Kasumi-1 (cell line): ENCODE measurements at regions not wholly inside any gene's neighbourhood (a gene's known extent, or its start where the extent isn't known, plus 50 kb on each side); places are given as distances from the start of the nearest gene placed in this dataset.
"Not testable (repeated sequence)": the region's sequence is repeated elsewhere in the genome, so short reads cannot be mapped to it uniquely, and the experiment has no call there.

Source experiments
- DNase-seq, 2 experiments: peaks; one replicate each; lab custom pipeline; 2025; lab: John Stamatoyannopoulos, UW

DNA sequence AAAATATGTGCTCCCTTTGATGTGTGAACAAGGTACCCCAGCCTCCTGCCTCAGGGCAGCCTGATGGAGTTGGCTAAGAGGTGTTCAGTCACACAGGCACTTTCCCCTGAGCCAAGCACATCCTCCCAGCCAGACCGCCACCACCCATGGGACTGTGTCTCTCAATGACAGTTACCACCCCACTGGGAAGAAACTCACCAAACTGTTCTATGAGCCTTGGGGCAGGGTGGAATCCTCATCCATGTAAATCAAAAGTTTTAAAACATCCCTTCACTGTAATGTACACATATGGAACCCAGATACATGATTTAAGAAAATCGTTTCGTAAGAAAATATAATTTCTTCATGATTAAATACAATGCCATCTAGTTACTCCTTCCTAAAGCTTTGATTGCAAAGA lies 138.4 kb upstream of the LSM14A start:
- DNase-seq = no peak

DNA sequence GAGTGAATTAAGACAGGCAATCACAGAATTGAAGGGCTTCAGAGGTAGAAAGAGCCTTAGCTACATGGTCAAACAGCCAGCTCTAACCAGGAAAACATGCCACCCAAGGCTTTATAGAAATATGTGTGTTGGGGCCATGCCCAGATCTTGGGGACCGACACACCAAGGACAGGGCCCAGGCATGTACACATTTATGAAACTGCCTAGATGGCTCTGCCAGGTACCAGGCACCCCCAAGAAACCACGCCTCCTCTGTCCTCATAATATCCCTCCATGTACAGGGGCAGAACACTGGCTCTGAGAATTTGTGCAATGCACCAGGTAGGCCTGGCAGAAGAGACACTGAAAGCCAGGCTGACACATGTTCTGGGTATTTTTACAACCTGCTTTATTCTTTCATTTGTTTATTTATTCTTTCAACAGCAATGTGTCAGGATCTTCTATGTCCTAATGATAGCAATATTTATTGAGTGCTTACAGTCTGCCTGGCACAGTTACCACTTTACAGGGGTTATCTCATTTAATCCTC lies 137.9 kb upstream of the LSM14A start:
- no peak for DNase-seq

DNA sequence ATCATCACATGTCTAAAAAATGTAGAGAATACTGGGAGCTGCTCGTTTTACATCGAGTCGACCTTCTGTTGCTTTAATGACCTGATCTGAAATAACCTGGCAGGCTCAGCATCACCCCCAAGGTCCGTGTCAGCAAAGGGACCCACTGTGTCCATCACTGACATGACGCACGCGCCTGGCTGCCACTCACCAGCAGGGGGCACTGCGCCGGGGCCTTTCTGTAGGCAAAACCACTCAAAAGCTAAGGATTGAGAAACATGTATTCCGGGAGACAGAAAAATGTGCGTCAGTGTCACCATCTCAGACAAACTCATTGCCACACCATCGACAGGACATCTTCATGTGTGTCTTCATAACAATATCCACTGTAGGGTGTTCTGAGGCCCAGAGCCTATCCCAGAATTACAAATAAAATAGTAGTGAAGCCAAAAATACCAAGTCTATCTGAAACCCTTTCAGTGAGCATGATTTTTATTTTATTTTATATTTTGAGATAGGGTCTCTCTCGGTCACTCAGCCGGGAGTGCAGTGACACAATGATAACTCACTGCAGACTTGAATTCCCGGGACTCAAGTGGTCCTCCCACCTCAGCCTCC lies 130.3 kb upstream of the LSM14A start:
- peak; percentile 35 to 51 for DNase-seq

DNA sequence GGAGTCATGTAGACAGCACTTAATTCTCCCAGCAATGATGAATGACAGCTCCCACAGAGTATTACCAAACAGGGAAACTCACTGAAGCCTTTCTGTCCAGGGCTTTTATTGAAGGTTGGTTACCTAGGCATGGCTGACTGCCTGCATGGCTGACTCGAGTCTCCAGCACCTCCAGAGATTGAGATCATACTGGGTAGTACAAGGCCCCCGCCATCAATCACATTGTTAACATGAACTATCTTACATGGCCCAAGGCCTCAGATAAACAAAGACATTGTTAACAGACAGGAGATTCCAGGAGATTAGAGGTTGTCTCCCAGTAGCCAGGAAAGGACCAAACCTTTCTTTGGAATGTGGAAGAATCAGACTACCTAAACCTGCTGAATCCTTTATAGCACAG lies 128.3 kb upstream of the LSM14A start:
- DNase-seq = no peak

DNA sequence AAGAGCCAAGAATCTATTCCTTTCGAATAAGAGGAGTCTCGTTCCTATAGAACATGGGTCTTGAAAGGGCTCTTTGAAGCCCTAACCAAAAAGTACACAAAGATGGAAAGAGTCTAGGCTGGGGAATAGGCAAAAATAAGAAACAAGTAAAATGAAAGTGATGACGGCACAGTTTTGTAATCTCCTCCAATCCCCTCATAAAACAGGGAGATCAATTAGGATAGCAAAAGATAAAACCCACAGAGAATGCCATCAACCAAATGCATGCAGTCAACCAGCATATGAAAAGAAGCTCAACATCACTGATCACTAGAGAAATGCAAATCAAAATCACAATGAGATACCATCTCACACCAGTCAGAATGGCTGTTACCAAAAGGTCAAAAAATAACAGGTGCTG lies 122.4 kb upstream of the LSM14A start:
- no peak for DNase-seq

DNA sequence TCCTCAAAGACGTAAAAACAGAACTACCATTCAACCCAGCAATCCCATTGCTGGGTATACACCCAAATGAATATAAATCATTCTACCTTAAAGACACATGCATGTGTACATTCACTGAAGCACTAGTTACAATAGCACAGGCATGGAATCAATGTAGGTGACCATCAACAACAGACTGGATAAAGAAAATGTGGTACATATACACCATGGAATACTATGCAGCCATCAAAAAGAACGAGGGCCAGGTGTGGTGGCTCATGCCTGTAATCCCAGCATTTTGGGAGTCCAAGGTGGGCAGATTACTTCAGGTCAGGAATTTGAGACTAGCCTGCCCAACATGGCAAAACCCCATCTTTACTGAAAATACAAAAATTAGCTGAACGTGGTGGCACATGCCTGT lies 121.9 kb upstream of the LSM14A start:
- DNase-seq = not testable (repeated sequence)

DNA sequence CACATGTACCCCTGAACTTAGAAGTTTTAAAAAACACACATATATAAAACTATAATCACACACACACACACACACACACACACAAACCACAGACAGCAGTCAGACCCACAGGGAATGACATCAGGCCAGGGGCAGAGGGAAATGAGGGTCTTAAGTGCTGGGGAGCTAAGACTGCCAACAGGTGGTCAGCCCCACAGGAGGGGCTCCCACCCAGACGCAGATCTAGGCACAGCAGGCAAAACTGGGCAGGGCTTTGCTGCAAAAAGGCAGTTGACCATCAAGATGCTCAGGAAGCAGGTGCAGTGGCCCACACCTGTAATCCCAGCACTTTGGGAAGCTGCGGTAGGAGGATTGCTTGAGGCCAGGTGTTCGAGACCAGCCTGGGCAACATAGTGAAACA lies 121.0 kb upstream of the LSM14A start:
- no peak for DNase-seq

DNA sequence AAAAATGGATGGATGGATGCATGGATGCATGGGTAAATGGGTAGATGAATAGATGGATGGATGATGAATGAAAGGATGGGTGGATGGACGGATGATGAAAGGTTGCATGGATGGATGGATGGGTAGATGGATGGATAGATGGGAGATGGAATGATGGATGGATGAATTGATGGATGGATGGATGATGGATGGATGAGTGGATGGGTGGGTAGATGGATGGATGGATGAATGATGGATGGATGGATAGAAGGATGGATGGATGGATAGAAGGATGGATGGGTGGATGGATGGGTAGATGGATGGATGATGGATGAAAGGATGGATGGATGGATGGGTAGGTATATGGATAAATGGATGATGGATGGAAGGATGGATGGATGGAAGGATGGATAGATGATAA lies 115.1 kb upstream of the LSM14A start:
- DNase-seq = no peak

DNA sequence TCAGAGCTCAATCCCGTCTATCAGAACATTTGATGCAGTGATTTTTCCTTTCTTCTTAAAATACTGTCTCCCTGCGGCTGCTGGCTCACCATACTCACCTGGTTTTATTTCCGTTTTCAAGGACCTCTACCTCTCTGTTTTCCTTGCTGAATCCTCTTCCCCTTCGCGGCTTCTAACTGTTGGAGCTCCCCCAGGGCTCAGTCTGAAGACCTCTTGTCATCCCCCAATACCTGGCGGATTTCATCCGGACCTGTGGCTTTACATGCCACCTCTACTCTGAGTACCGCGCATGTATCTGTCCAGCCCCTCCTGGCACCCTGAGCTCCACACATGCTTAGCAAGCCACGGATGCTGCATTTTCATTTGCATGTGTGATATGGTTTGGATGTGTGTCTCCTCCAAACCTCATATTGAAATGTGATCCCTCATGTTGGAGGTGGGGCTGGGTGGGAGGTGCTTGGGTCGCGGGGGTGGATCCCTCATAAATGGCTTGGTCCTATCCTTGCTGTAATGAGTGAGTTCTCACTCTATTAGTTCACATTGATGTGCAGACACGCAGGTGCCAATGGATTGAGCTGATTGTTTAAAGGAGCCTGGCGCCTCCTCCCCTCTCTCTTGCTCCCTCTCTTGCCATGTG lies 106.2 kb upstream of the LSM14A start:
- no peak for DNase-seq

DNA sequence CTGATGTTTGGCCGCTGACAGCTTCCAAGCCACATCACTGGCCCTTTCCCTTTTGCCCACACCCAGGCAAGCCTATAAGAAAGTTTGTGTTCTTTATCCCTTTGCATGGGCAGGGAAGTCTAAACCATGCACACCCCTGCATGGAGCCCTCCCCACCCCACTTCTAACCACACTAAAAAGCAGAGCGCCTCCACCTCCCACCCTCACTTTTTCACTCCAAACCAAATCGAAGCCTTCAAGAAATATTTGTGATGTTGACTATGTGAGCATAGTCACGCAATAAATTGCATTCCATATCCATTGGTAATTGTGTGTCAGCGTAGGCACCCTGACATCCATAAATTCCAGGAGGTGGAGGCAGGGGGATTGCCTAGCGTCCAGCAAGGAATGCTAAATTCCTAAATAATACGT lies 104.4 kb upstream of the LSM14A start:
- DNase-seq = no peak

DNA sequence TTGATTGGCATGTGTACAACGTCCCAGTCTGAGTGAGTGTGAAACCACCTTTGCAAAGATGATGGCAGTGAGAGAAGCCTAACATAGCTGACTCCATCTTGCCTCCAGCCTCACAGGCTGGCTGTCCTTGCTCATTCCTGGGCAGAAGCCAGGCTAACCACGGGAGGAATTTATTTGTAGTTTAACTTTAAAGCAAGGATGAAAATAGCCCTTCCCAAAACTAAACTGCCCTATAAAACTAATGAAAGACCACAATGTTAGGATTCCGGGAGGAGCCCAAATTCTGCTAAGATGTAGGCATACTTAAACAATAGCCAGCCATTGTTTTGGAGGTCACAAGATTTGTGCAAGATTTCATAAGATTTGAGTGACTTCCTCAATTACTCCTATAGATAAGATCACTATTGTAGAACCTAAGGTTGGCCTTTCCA lies 96.6 kb upstream of the LSM14A start:
- no peak for DNase-seq

DNA sequence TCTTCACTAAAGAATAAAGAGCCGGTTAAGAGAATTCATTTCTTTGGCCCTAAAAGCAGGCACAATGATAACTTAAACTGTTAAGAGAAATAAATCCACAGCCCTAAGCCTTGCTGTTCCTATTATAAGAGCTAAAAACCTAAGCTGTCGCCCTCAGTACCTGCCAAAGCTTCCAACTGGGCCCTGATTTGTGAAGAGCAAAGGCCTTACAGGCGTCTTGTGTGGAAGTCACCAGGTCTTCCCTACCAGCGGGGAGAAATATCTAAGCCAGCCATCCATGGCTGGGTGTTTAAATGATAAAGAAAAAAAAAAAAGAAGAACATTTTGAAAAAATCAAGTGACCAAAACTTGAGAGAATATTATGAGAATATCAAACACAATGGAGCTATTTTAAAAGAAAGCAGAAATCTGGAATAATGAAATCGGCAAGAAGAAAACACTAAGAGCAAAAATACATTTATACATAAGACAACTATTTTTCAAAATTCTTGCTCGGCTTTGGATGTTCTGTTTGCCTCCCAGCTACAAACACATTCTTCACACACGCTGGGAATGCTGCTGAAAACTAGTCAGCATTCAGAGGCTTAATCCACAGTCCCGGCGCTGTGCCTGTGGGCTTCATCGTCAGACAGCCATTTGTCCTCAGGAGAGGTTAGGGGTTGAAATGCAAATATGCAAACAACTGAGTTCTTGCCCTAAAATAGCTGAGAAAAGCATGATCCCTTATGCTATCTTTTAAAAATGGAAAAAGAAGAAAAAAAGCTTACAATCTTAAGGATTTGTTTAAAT lies 89.8 kb upstream of the LSM14A start:
- no peak for DNase-seq

DNA sequence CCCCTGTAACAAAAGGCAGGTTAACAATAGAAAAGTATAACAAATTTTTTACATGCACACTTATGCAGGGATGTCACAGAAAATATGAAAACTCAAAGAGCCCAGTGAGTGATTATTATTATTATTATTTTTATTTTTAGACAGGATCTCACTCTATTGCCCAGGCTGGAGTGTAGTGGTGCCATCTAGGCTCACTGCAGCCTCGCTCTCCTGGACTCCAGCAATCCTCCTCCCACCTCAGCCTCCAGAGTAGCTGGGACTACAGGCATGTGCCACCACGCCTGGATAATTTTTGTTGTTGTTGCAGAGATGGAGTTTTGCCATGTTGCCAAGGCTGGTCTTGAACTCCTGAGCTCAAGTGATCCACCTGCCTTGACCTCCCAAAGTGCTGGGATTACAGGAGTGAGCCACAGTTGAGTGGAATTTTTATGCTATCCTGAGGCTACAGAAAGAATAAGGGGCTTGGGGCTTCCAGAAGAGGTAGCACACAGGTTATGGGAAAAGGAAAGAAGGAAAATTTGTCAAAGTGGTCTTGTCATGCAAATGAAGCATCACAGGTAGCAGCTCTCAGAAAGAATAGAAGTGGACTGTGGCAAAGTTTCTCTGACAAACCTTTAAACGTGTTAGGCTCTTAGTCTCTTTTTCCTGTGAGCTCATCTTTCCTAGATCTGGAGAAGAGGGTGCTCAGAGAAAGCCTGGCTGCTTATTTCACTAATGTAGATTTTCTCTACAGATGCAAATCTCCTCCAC lies 87.7 kb upstream of the LSM14A start:
- DNase-seq = no peak

DNA sequence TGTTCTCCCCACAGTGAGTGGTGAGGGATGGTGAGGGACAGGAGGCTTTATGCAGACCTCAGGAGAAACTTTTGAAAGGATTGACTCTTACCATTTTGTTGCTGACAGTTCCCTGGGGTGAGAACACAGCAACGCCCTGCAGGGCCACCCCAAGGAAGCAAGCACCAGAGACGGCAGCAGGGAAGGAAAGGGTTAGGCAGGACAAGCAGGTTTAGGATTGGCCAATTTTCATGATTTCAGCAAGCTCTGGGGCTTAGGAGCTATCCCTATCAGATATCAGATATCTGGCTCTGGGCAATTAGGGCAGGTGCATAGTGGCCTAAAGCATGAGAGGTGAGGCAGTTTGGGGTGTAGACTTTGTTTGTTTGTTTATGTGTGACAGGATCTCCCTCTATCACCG lies 87.0 kb upstream of the LSM14A start:
- no peak for DNase-seq

DNA sequence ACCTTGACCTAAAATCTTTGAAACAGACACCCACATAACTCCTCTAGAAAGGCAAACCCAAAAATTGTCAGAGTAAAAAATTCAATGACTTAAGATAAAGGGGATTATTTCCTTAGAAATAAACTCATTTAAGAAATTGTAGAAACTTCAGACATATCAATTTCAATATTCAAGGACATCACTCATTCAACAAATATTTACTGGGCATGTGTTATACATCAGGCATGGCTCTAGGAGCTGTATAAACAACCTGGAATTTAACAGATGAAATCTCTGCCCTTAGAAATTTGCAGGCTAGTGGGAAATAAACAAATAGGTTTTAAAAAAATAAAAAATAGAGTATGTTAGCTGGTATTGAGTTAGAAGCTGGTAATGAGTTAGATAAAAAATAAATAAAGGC lies 84.0 kb upstream of the LSM14A start:
- DNase-seq = no peak

DNA sequence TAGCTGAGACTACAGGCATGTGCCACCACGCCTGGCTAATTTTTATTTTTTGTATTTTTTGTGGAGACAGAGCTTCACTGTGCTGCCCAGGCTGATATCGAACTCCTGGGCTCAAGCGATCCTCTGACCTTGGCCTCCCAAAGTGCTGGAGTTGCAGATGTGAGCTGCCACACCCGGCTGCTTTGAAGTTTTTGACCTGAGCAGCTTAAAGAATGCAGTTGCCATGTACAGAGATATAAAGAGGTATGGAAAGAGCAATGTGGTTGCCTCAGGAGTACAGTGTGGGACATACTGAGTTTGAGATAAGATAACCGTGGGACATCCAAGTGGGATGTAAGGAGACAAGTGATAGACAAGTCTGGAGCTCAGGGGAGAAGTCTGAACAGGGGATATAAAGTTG lies 82.7 kb upstream of the LSM14A start:
- DNase-seq = no peak

DNA sequence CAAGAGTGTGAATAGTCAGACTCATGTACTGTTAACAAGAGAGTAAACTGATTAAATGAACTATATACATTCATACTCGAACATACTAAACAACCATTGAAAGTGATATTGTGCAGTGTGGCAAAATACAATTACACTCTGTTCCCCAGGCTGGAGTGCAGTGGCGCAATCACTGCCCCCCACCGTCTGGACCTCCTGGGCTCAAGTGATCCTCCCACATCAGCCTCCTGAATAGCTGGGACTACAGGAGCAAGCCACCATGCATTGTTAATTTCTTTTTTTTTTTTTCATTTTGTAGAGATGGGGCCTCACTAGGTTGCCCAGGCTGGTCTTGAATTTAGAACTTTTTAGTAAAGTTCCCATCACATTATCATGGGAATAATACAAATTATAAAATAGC lies 77.3 kb upstream of the LSM14A start:
- no peak for DNase-seq

DNA sequence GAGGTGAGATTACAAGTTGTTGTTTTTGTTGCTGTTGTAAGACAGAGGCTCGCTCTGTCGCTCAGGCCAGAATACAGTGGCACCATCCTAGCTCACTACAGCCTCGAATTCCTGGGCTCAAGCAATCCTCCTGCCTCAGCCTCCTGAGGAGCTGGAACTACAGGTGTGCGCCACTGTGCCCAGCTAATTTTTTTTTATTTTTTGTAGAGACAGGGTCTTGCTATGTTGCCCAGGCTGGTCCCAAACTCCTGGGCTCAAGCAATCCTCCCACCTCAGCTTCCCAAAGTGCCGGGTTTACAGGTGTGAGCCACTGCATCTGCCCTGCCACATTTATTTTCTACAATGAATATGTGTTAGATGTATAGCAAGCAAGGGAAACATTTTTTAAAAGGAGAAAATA lies 76.9 kb upstream of the LSM14A start:
- not testable (repeated sequence) for DNase-seq

DNA sequence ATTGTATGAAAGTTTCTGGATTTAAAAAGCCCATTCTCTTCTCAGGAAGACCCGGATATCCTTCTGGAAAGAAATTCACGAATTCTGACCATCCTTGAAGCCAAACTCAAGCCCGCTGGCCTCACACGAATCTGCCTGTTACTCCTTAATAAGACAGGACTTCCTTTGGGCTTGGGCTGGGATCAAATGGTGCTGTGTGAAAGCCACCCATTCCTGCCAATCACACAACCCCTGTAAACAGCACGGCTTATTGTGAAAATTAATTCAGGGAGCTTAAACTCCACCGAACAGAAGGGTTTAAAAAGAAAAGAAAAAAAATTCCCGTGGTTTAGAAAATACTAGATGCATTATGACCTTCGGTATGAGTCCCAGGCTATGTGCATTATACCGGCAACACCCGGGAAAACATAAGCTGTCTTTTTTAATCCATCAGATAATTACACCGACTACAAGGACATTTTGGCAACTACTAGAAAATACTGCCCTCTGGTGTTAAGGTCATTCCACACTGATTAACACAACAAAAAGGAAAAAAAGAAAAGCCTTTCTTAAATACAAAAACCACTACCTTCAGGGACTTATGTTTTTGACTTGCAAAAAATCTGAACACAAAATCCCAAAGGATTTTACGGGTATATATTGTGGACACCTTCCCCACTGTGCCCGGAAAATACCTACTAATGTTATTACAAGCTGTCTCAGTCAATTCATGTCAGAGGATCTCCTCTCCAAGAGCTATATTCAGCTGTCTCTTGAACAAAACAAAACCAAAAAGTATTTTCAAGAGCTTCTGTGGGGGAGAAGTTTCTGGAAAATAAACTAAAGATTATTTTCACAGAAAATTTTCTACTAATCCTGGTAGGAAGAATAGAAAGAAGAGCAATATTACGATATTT lies 76.0 kb upstream of the LSM14A start:
- DNase-seq = peak; percentile 52 to 85

DNA sequence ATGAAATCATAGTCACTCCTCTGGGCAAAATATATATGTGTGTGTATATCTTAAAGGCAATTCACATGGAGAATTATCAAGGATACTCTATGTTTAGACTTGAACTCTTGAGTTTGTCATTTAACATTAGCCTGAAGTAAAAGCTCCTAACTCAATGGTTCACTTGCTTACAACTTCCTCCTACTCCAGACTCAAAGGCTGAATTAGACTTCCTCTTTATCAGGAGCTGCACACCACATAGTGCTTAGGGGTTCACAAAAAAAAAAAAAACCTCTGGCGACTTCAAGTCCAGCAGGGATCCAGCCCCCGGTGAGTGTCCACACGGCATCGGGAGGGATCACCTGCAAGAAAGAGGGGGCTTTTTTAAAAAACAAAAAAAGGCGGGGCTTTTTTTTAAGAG lies 68.2 kb upstream of the LSM14A start:
- DNase-seq = peak; percentile 79 to 90

DNA sequence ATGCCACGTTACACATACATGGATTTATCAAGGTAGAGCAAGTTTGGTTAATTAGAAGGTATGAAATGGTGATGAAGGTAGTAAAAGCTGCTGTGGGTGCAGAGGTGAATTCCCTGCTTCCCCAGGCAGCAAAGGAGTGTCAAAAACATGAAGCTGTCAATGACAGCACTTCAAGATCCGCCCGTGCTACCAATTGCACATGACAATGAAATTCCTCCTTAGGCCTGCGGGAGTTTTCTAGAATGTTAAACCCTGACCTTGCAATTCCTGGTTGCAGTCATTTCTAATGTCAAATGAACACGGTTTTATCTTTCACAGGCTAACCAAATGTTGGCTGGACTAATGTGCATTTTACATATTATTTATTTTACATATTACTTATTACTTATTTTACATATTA lies 67.7 kb upstream of the LSM14A start:
- DNase-seq = no peak
